Esophagus muscularis mucosa (tissue), 4 donors: ENCODE measurements at regions not wholly inside any gene's neighbourhood (a gene's known extent, or its start where the extent isn't known, plus 50 kb on each side); places are given as distances from the start of the nearest gene placed in this dataset.

Source experiments
- DNase-seq: peaks from one replicate; pipeline ENCODE4 v3.0.0-alpha.2; 2017; ENCODE audit errors: extremely low spot score
- H3K27ac ChIP-seq, 4 donors: fragments of 200-600 bp; sonication (generic); replicated peaks in 1 of 4; 1 replicate in 3 of 4; 2 replicates in 1 of 4; pipeline ENCODE4 v1.5.1; 2016 to 2019; ENCODE audit warnings: mild to moderate bottlenecking in 1 of 4
- H3K27me3 ChIP-seq, 4 donors: fragments of 200-600 bp; sonication (generic); one replicate each; pipeline versions ENCODE4 v1.5.1 to v1.6.0; 2016 to 2019
- H3K36me3 ChIP-seq, 4 donors: fragments of 200-600 bp; sonication (generic); one replicate each; pipeline ENCODE4 v1.5.1; 2016 to 2019
- H3K4me1 ChIP-seq, 4 donors: fragments of 200-600 bp; sonication (generic); one replicate each; pipeline ENCODE4 v1.5.1; 2016 to 2019
- H3K4me3 ChIP-seq, 4 donors: fragments of 200-600 bp; sonication (generic); 1 replicate in 2 of 4; 2 replicates in 2 of 4; pipeline ENCODE4 v1.5.1; 2016 to 2019; ENCODE audit warnings: mild to moderate bottlenecking in 4 of 4, moderate library complexity in 1 of 4
- H3K9me3 ChIP-seq, 4 donors: fragments of 200-600 bp; sonication (generic); 1 replicate in 3 of 4; 2 replicates in 1 of 4; pipeline ENCODE4 v1.5.1; 2016 to 2019
- EP300 ChIP-seq: sonication (generic); formaldehyde crosslinking; IDR thresholded peaks from one replicate; pipeline ENCODE4 v1.6.1; 2017; ENCODE audit warnings: antibody characterized with exemption
- POLR2A ChIP-seq: fragments of 450-650 bp; IDR thresholded peaks from one replicate; pipeline ENCODE4 v1.6.1; 2017; ENCODE audit warnings: antibody characterized with exemption, moderate library complexity, mild to moderate bottlenecking, low read depth
- POLR2AphosphoS5 ChIP-seq, 2 donors: sonication (generic); formaldehyde crosslinking; IDR thresholded peaks; one replicate each; pipeline ENCODE4 v1.6.1; 2017; ENCODE audit warnings: antibody characterized with exemption in 2 of 2
- WGBS: methylation state at CpG from one replicate; pipeline ENCODE4 v1.1.5; 2018; 5-methylcytosine and 5-hydroxymethylcytosine counted together
- intact Hi-C: fragments of 100-400 bp; cut with DNase I; formaldehyde crosslinking; loops from one replicate; pipeline ENCODE4 v1.15.1; 2023
- TF ChIP-seq, protein P1 (sequence below), 3 experiments: fragments of 200-600 bp in 2 of 3; fragments of 450-650 bp in 1 of 3; sonication (generic) in 2 of 3; IDR thresholded peaks; one replicate each; pipeline ENCODE4 v1.5.1; 2017 to 2019; ENCODE audit warnings: antibody characterized with exemption in 3 of 3, mild to moderate bottlenecking in 2 of 3, moderate library complexity in 1 of 3

- no peak overlapping the region for H3K27ac ChIP-seq
- 87% methylated on average over 7 of the region's 7 CpGs for WGBS
- intact Hi-C loops = no loop called here
- no peaks in the 10 kb centered on the region for H3K36me3 ChIP-seq
- no peak for DNase-seq
- no peak overlapping the region for H3K4me3 ChIP-seq
- no peaks in the 10 kb centered on the region for H3K9me3 ChIP-seq
- H3K27me3 ChIP-seq = peaks cover 0 to 58% (median 2%) of the 10 kb centered on the region in 4 donors
- peaks cover 4 to 5% (median 5%) of the 10 kb centered on the region in 4 donors for H3K4me1 ChIP-seq
- TF ChIP-seq, protein P1, sequence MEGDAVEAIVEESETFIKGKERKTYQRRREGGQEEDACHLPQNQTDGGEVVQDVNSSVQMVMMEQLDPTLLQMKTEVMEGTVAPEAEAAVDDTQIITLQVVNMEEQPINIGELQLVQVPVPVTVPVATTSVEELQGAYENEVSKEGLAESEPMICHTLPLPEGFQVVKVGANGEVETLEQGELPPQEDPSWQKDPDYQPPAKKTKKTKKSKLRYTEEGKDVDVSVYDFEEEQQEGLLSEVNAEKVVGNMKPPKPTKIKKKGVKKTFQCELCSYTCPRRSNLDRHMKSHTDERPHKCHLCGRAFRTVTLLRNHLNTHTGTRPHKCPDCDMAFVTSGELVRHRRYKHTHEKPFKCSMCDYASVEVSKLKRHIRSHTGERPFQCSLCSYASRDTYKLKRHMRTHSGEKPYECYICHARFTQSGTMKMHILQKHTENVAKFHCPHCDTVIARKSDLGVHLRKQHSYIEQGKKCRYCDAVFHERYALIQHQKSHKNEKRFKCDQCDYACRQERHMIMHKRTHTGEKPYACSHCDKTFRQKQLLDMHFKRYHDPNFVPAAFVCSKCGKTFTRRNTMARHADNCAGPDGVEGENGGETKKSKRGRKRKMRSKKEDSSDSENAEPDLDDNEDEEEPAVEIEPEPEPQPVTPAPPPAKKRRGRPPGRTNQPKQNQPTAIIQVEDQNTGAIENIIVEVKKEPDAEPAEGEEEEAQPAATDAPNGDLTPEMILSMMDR (IDR thresholded peaks at IDR 0.05) = peak in 1 of 3 experiments; percentile 10
- TF ChIP-seq POLR2AphosphoS5 (IDR thresholded peaks at IDR 0.05) = no peak
Measured at GRCh38 chr2:120436885-120437603, 91.1 kb downstream of the INHBB start.

- intact Hi-C loops = no loop called here
- H3K27me3 ChIP-seq = peaks cover 0 to 58% (median 4%) of the 10 kb centered on the region in 4 donors
- peaks cover 9 to 11% (median 10%) of the 10 kb centered on the region in 4 donors for H3K4me1 ChIP-seq
- DNase-seq = no peak
- TF ChIP-seq, protein P1 (IDR thresholded peaks at IDR 0.05) = no peak
- no peak for TF ChIP-seq POLR2A
- TF ChIP-seq POLR2AphosphoS5 (IDR thresholded peaks at IDR 0.05) = no peak
- TF ChIP-seq EP300 = no peak
- no peak overlapping the region for H3K27ac ChIP-seq
- WGBS = 92% methylated on average over 6 of the region's 10 CpGs
- H3K4me3 ChIP-seq = no peak overlapping the region
- H3K9me3 ChIP-seq = no peaks in the 10 kb centered on the region
- H3K36me3 ChIP-seq = no peaks in the 10 kb centered on the region
Measured at GRCh38 chr2:120437604-120438000, 91.7 kb downstream of the INHBB start.

DNA sequence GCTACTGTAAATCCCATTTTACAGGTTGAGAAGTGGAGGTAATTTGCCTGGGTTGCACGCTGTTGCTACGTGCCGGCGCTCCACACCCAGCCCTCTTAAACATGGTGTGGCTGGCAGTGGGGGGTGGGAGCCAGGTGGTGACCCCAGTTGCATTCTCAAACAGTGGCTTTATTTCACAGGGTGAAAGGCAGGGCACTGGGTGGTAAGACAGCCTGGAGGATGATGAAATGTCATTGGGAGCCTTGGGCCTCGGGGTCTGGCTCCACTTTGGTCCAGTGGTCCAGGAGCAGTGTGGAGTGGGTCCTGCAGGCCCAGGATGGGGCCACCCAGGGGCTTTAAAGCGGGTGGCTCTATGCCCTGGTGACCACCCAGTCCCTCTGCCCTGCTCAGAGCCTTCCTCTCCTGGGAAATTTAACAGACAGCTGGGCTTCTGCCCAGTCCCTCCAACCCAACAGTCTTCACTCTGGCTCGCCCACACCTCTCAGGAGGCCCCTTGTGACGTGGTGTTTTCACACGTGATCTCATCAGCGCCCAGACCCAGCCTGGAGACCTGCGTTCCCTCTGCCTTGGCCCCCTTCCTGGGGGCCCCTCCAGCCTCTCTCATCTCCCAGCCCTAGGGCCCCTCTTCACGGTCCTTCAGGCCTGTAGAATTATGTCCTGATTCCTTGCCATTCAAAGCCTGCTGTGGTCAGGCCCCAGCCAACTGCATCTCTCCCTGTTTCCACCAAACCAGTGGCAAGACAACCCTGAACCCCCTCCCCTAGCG is 92.5 kb downstream of the INHBB start:
- intact Hi-C loops = no loop called here
- Histone ChIP-seq H3K36me3 (no peaks in the 10 kb centered on the region), H3K9me3 (no peaks in the 10 kb centered on the region), H3K4me3 (no peak overlapping the region), H3K27ac (no peak overlapping the region), H3K27me3 (peaks cover 0 to 66% (median 12%) of the 10 kb centered on the region in 4 donors), H3K4me1 (peaks cover 14 to 17% (median 16%) of the 10 kb centered on the region in 4 donors)
- DNase-seq = no peak
- TF ChIP-seq POLR2A = no peak
- TF ChIP-seq EP300 = no peak
- no peak for TF ChIP-seq POLR2AphosphoS5 (IDR thresholded peaks at IDR 0.05)
- TF ChIP-seq, protein P1 (IDR thresholded peaks at IDR 0.05) = no peak
- 88% methylated on average over 13 of the region's 13 CpGs for WGBS

GRCh38 chr2:120439067-120439368 is 93.1 kb downstream of the INHBB start:
- H3K9me3 ChIP-seq = no peaks in the 10 kb centered on the region
- no peak for DNase-seq
- peaks cover 0 to 72% (median 13%) of the 10 kb centered on the region in 4 donors for H3K27me3 ChIP-seq
- peaks cover 14 to 17% (median 16%) of the 10 kb centered on the region in 4 donors for H3K4me1 ChIP-seq
- H3K36me3 ChIP-seq = no peaks in the 10 kb centered on the region
- H3K4me3 ChIP-seq = no peak overlapping the region
- no peak overlapping the region for H3K27ac ChIP-seq
- TF ChIP-seq, protein P1 (IDR thresholded peaks at IDR 0.05) = no peak
- TF ChIP-seq EP300 (no peak), POLR2AphosphoS5 (IDR thresholded peaks at IDR 0.05) (no peak), POLR2A (no peak)
- intact Hi-C loops = no loop called here
